K562 (cell line): ENCODE measurements at regions not wholly inside any gene's neighbourhood (a gene's known extent, or its start where the extent isn't known, plus 50 kb on each side); places are given as distances from the start of the nearest gene placed in this dataset.

Experiments
- ATAC-seq: fragments of 200-7000 bp; cut with Tn5 transposase; 3 replicates; pipeline ENCODE4 v1.9.1; 2020; ENCODE audit warnings: moderate library complexity
- BruUV-seq: library from RNA; stranded (reverse); fragments of 400-500 nt; replicated peaks from 2 replicates; lab custom pipeline; 2021; lab: Mats Ljungman, UMichigan
- CTCF ChIA-PET: fragments of 300-600 bp; formaldehyde crosslinking; extraction: SDS; loops from one replicate; lab custom pipeline; 2021; ENCODE audit warnings: low intra/inter-chr PET ratio; lab: Yijun Ruan, JAX
- POLR2A ChIA-PET: fragments of 300-600, 350-650 bp; sonication (Branson Sonifier 250); formaldehyde crosslinking; extraction: SDS; loops from one replicate; lab custom pipeline; 2021; ENCODE audit warnings: antibody characterized with exemption, inconsistent platforms; lab: Yijun Ruan, JAX
- DNase-seq, 4 experiments: peaks; one replicate each; pipeline versions ENCODE4 v3.0.0 to v3.0.0-alpha.2; 2011 to 2018; ENCODE audit warnings: low spot score in 3 of 4, mixed read lengths in 3 of 4; ENCODE audit errors: extremely low read depth in 1 of 4
- FAIRE-seq: peaks from 2 replicates; lab custom pipeline; 2011; peaks lifted over from hg19 to GRCh38; lab: Jason Lieb, UNC
- H2AFZ ChIP-seq: 2 replicates; pipeline ENCODE4 v1.6.0; 2011; ENCODE audit warnings: low read depth, low read length, control low read depth, inconsistent platforms
- H3K27ac ChIP-seq: fragments of 200-600 bp; 3 replicates; pipeline ENCODE4 v1.8.0; 2011; ENCODE audit warnings: low read depth, mild to moderate bottlenecking, control low read depth, inconsistent platforms, low read length, moderate library complexity, mixed read lengths; ENCODE audit errors: extremely low read depth
- H3K27me3 ChIP-seq, 2 experiments: fragments of 300-600 bp in 1 of 2; 2 replicates in 1 of 2; 3 replicates in 1 of 2; pipeline versions ENCODE4 v1.6.0 to v1.8.0; 2011; ENCODE audit warnings: inconsistent platforms in 2 of 2, low read length in 2 of 2, mild to moderate bottlenecking in 1 of 2, mixed read lengths in 1 of 2, moderate library complexity in 1 of 2; ENCODE audit not compliant: control insufficient read depth in 2 of 2, insufficient read depth in 2 of 2
- H3K36me3 ChIP-seq: fragments of 300-600 bp; 3 replicates; pipeline ENCODE4 v1.8.0; 2011; ENCODE audit warnings: mild to moderate bottlenecking, low read length, inconsistent platforms; ENCODE audit not compliant: control insufficient read depth, insufficient read depth
- H3K4me1 ChIP-seq, 2 experiments: fragments of 200-600 bp in 1 of 2; replicated peaks in 1 of 2; 2 replicates in 1 of 2; 3 replicates in 1 of 2; pipeline versions ENCODE4 v1.5.1 to v1.8.0; 2011; ENCODE audit warnings: inconsistent platforms in 2 of 2, low read length in 2 of 2, mild to moderate bottlenecking in 1 of 2, mixed read lengths in 1 of 2, moderate library complexity in 1 of 2; ENCODE audit not compliant: control insufficient read depth in 2 of 2, insufficient read depth in 2 of 2
- H3K4me2 ChIP-seq: 2 replicates; pipeline ENCODE4 v1.6.1; 2011; ENCODE audit warnings: low read length, control low read depth, inconsistent platforms, mixed read lengths; ENCODE audit not compliant: insufficient read depth
- H3K4me3 ChIP-seq: fragments of 200-600 bp; sonication (generic), shearing (Covaris generic); 2 replicates; pipeline ENCODE4 v1.5.1; 2016; ENCODE audit warnings: control low read depth, inconsistent platforms
- H3K79me2 ChIP-seq: fragments of 200-600 bp; 3 replicates; pipeline ENCODE4 v1.8.0; 2011; ENCODE audit warnings: low read length, inconsistent platforms; ENCODE audit not compliant: control insufficient read depth, insufficient read depth
- H3K9ac ChIP-seq, 2 experiments: 2 replicates each; pipeline versions ENCODE4 v1.6.0 to v1.6.1; 2011; ENCODE audit warnings: low read depth in 2 of 2, low read length in 2 of 2, control low read depth in 1 of 2, inconsistent platforms in 1 of 2, mild to moderate bottlenecking in 1 of 2, mixed read lengths in 1 of 2; ENCODE audit not compliant: insufficient read depth in 1 of 2
- H3K9me1 ChIP-seq: one replicate; pipeline ENCODE4 v1.6.0; 2011; ENCODE audit warnings: inconsistent platforms, mild to moderate bottlenecking, low read length, moderate library complexity; ENCODE audit not compliant: control insufficient read depth, insufficient read depth
- H3K9me3 ChIP-seq: replicated peaks from 2 replicates; pipeline ENCODE4 v1.5.1; 2011; ENCODE audit warnings: low read depth, low read length, inconsistent platforms; ENCODE audit not compliant: control insufficient read depth, insufficient read depth
- H4K20me1 ChIP-seq: replicated peaks from 2 replicates; pipeline ENCODE4 v1.6.1; 2011; ENCODE audit warnings: low read length, inconsistent platforms, mixed read lengths; ENCODE audit not compliant: control insufficient read depth, insufficient read depth
- BMI1 ChIP-seq: fragments of 150-350 bp; IDR thresholded peaks from 2 replicates; pipeline ENCODE4 v1.6.1; 2014; ENCODE audit warnings: low read length
- CBFA2T3 ChIP-seq: fragments of 450-650 bp; IDR thresholded peaks from 2 replicates; pipeline ENCODE4 v1.6.1; 2017
- CBX1 ChIP-seq: sonication (generic); IDR thresholded peaks from 2 replicates; pipeline ENCODE4 v1.6.1; 2016; ENCODE audit warnings: antibody characterized with exemption, low read depth, mild to moderate bottlenecking
- FOXA1 ChIP-seq: fragments of 450-650 bp; IDR thresholded peaks from 2 replicates; pipeline ENCODE4 v1.6.1; 2016; ENCODE audit warnings: mild to moderate bottlenecking, borderline replicate concordance
- GATAD2B ChIP-seq: fragments of 450-650 bp; IDR thresholded peaks from 2 replicates; pipeline ENCODE4 v1.6.1; 2017; ENCODE audit warnings: mild to moderate bottlenecking, borderline replicate concordance
- HDAC1 ChIP-seq, 2 experiments: fragments of 450-650 bp; IDR thresholded peaks; 2 replicates each; pipeline ENCODE4 v1.6.1; 2016 to 2017; ENCODE audit warnings: inconsistent platforms in 1 of 2, mild to moderate bottlenecking in 1 of 2, moderate library complexity in 1 of 2
- HNRNPH1 ChIP-seq: fragments of 200-400 bp; formaldehyde crosslinking; optimal IDR thresholded peaks from 2 replicates; pipeline ENCODE3; 2017; ENCODE audit warnings: low read depth, mild to moderate bottlenecking, low read length, moderate library complexity
- KLF10 ChIP-seq: fragments of 250-450 bp; sonication (Bioruptor Pico); IDR thresholded peaks from 2 replicates; pipeline ENCODE4 v1.6.1; 2021; ENCODE audit warnings: matching md5 sums
- MEF2D ChIP-seq: conservative IDR thresholded peaks from 2 replicates; pipeline ENCODE4 v1.6.1; 2016; ENCODE audit warnings: low read depth, missing genetic modification characterization, missing compliant biosample characterization
- PKNOX1 ChIP-seq: fragments of 450-650 bp; IDR thresholded peaks from 2 replicates; pipeline ENCODE4 v1.6.1; 2016
- POLR3G ChIP-seq: IDR thresholded peaks from 2 replicates; pipeline ENCODE4 v1.6.1; 2011; ENCODE audit not compliant: insufficient read length, insufficient replicate concordance; ENCODE audit errors: extremely low read depth
- USF2 ChIP-seq: sonication (generic); formaldehyde crosslinking; IDR thresholded peaks from 2 replicates; pipeline ENCODE4 v1.5.0; 2020; ENCODE audit warnings: missing genetic modification reagents
- ZNF316 ChIP-seq: fragments of 450-650 bp; IDR thresholded peaks from 2 replicates; pipeline ENCODE4 v1.6.1; 2016
- ZNF318 ChIP-seq, 2 experiments: fragments of 450-650 bp; IDR thresholded peaks; 2 replicates each; pipeline ENCODE4 v1.6.1; 2016; ENCODE audit warnings: mild to moderate bottlenecking in 2 of 2, borderline replicate concordance in 1 of 2, low read depth in 1 of 2, moderate library complexity in 1 of 2
- ZSCAN29 ChIP-seq: fragments of 450-650 bp; IDR thresholded peaks from 2 replicates; pipeline ENCODE4 v1.6.1; 2017
- WGBS: fragments of 100-300 bp; shearing (Covaris generic); methylation state at CpG from one replicate; pipeline ENCODE4 v1.1.6; 2016; ENCODE audit warnings: low coverage, mixed read lengths; ENCODE audit not compliant: insufficient coverage; ENCODE audit errors: missing lambda C conversion rate; 5-methylcytosine and 5-hydroxymethylcytosine counted together
- in situ Hi-C: fragments of 300-500 bp; cut with MboI; formaldehyde crosslinking; loops from 4 replicates; pipeline ENCODE4 v1.15.0; 2018; ENCODE audit warnings: inconsistent platforms, mixed read lengths
- intact Hi-C: fragments of 100-400 bp; cut with micrococcal nuclease; formaldehyde crosslinking; loops from 2 replicates; pipeline ENCODE4 v1.14.2; 2022

GRCh38 chr2:242065426-242065825, 195.9 kb downstream of the RTP5 start:
- Histone ChIP-seq H3K27me3 (peaks cover 5 to 32% of the 10 kb centered on the region in 2 experiments; a peak in 3 of 5 replicates), H3K36me3 (no peaks in the 10 kb centered on the region), H3K27ac (no peak overlapping the region), H3K9me1 (no peaks in the 10 kb centered on the region), H3K9me3 (no peaks in the 10 kb centered on the region), H4K20me1 (no peaks in the 10 kb centered on the region), H2AFZ (no peak overlapping the region), H3K9ac (no peak overlapping the region), H3K4me3 (no peak overlapping the region), H3K4me1 (no peaks in the 10 kb centered on the region), H3K4me2 (no peak overlapping the region), H3K79me2 (no peaks in the 10 kb centered on the region)
- intact Hi-C loops: no loop called here
- in situ Hi-C loops: no loop called here
- ATAC-seq (no peak), DNase-seq (no peak), FAIRE-seq (no peak)
- WGBS: 4% methylated on average over 11 of the region's 11 CpGs
- BruUV-seq: no TSS peak
- ChIA-PET POLR2A (no interaction called here), CTCF (no interaction called here)
- TF ChIP-seq USF2: no peak
- TF ChIP-seq ZNF318 (IDR thresholded peaks at IDR 0.05; ENCODE audit: borderline replicate concordance in 1 of 2, low read depth in 1 of 2): no peak
- no peak for TF ChIP-seq CBX1
- TF ChIP-seq GATAD2B: no peak
- no peak for TF ChIP-seq KLF10 (CRISPR knock-in tag)
- TF ChIP-seq POLR3G: no peak
- TF ChIP-seq PKNOX1: no peak
- TF ChIP-seq BMI1: no peak
- no peak for TF ChIP-seq HNRNPH1
- no peak for TF ChIP-seq HDAC1 (IDR thresholded peaks at IDR 0.05)
- no peak for TF ChIP-seq CBFA2T3
- TF ChIP-seq ZNF316: no peak
- TF ChIP-seq ZSCAN29: no peak
- TF ChIP-seq MEF2D (tag): no peak
- no peak for TF ChIP-seq FOXA1
